Activated naive CD4-positive, alpha-beta T cell (primary cell): ENCODE measurements at regions not wholly inside any gene's neighbourhood (a gene's known extent, or its start where the extent isn't known, plus 50 kb on each side); places are given as distances from the start of the nearest gene placed in this dataset.

Source experiments
- DNase-seq, 4 experiments: peaks; one replicate each; lab custom pipeline; 2025; lab: John Stamatoyannopoulos, UW

DNA sequence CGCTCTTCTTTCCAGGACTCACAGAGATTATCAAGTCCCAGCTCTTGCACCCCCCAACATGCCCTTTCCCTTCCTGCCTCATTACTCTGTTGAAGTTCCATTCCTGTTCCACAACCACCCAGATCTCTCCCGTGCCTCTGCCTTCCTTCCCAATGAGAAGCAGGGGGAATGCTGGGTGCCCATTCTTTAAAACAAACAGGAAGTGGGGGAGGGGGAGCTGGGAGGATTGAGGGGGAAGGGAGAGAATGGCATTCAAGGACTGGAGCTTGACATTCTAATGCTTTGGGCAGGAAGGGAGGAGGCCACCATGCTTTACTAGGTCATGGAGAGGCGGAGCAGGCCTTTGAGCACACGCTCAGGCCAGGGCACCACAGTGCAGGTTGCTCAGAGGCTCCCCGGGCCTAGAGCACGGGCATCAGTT, 150.3 kb upstream of the IRF2BP2 start:
- DNase-seq = no peak

DNA sequence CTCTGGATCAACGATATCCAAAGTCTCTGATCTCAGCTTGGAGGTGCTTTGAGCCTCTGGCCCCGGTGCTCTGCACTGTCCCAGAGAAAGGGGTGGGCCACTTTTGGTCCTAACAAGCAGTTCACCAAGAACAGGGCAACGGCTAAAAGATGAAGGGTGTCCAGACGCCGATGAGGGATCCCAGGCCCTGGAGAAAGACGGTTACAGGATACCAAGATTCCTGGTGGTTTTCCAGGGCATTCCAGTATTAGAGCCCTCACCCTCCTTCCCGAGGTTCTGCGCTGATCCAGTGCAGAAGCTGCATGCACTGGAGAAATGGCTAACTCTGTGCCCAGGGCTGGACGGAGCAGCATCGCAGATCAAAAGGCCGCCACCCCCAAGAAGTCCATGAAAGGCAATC, 149.9 kb upstream of the IRF2BP2 start:
- no peak for DNase-seq

DNA sequence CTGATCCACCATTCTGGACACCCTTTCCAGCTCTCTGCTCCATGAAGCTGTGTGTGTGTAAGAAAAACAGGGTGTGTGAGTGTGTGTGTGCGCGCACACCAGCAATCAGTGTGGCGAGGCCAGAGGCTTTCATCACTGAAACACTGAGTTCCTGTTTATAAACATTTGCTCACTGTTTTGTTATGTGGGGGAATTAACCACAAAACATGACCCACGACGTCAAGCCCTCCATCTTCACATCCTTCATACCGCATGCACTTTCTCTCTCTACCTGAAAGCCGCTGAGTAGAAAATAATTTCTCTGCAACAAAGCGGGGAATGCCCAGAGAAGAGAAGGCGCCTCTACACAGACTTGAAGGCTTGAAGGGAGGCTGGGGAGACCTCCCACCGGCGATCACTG, 148.9 kb upstream of the IRF2BP2 start:
- DNase-seq = peak in 1 of 4 experiments; percentile 10

DNA sequence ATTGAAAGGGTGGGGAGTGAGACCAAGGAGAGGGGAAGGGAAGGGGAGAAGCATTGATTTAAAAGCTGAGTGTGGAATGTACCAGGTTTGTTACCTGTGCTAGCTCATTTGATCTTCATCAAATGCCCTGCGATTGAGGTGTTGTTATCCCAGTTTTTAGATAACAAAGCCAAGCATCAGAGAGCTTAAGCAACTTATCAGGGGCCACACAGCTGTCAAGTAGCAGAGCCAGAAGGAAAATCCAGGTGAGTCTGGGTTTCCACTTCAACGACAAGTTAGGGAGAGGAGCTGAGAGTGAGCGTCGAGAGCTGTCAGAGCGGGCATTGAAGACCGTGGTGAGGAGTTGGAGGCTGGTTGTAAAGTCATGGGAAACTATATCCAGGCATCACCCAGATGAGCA, 146.9 kb upstream of the IRF2BP2 start:
- DNase-seq = no peak

DNA sequence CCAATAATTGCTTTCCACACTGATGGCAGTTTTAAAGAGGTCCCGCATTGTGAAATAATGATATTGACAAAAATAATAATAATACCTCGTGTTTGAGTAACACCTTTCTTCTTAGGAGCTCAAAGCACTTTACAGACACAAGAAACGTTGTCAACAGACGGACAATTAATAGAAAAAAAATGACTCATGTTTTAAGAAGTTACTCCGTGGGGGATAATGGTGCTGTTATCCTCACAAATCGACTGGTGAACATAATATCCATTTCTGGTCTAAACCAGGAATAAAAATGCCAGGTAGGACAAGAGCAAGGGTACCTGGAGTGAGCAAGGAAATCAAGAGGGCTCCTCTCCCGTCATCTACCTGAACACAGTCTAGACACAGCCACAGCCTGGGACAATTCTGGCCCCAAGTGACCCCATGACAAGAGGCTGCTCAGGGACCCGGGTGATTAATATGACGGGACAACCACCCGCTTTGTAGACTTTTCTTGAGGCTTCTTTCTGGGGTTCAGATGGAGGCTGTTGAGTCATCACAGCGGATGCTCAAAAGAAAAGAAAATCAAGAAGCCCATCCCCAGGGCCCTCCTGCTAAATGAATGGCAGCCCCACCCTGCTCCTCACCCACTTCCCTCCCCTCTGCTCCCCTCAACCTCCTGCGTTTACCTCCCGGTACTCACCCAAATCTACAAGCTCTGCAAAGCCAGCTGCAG, 146.2 kb upstream of the IRF2BP2 start:
- no peak for DNase-seq

DNA sequence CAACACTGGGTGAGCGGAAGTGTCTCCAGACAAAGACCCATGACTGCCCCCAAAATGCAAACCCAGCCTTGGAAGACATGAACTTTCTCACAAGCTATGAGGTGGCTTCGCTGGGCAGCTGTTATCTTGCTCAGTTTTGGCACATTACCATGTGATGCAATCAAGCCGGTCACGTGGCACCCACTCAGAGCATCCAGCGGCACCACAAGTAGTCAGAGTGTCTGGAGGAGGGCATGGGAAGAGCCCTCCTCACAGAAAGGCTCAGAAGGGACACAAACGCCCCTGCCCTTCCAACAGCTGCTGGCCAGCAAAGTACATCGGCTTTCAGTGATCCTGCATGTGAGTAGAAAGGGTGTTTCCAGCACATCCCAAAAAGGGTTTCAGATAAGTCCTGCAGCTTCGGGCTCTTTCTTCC, 145.5 kb upstream of the IRF2BP2 start:
- no peak for DNase-seq

DNA sequence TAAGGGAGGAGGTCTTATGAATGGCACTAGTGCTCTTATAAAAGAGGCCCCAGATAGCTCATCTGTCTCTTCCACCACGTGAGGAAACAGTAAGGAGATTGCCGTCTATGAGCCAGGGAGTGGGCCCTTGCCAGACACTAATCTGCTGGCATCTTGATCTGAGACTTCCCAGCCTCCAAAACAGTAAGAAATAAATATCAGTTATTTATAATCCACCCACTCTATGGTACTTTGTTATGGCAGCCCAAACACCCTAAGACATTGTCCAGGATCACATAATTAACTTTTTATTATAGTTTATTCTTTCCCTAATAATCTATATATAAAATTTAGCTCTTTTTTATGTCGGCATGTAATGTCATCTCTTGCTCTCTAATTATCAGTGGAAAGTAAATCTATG, 144.0 kb upstream of the IRF2BP2 start:
- no peak for DNase-seq

DNA sequence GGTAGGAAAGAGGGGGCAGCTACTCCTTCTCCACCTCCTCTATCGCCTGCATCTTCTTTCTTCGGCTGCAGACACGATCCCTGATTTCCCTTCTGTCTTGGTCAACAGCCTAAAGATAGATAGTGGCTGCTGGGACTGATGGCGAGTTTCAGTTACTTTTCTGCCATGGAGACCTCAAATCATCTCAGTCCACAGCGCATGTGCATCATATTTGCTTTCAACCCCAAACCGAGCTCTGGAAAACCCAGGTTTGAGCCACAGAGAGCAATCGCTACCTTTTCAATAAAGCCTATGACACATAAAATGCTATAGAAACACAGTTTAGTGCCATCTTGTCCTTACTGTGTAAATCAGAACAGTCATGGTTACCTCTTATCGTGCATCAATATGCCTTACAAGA, 142.9 kb upstream of the IRF2BP2 start:
- no peak for DNase-seq

DNA sequence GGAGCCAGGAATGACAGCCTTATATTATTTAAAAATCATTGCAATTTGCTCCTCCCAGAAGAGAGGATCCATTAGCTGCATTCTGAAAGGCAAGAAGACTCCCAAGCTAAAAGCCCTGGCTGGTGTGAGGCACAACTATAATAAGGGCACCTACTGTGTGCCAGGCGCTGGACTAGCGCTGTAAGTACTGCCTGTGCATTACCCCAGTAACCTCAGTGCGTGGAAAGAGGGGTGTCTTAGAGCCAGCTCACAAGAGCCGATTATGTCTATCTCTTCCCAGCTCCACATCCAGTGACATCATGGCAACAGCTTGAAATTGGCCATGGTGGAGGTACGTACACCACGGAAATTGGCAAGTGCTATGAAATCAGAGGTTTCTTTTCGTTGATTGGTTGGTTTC, 141.7 kb upstream of the IRF2BP2 start:
- DNase-seq = no peak

DNA sequence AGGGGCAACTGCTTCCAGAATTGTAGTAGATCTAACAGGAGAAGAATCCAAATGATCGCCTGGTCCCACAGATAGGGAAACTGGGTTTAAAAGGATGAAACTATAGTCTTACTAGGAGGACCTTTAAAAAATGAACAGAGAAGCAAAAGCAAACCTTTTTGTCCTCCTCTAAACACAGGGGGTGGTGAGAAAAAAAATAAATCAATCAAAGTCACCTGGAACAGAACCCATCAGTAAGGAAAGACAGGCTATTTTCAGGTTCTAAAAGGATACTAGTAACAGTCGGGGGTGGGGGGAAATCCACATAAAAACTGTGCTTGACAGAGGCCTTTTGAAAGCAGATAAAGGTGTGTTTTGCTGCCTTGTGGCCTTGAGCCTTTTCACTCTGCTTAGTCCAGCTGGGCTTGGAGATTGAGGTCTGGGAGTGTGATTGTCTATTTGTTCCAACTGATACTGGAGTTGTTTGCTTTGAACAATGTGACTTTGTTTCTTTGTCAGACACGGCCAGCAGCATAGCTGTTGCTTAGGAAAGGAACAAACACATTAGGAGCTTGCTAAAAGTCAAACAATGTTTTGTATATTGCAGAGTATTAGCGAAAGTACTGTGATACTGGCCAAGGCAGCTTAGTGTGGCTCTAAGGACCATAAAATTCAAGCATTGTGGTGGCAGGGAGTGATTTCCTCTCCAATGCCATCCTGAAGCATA, 141.1 kb upstream of the IRF2BP2 start:
- DNase-seq = no peak

DNA sequence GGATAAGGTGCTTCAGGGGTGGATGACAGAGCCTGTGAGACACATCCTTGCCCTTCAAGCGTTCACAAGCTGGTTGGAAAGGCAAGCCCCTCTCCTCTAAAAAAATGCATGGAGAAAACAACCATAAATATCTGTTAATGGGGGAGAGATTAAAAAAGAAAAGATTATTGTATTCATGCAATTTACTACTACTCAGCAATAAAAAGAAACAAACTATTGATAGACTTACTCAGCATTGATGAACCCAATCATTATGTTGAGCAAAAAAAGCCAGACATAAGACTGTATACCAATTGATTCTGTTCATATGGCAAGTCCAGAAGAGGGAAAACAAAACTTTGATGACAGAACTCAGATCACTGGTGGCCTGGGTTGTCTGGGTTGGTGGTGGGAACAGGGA, 138.7 kb upstream of the IRF2BP2 start:
- no peak for DNase-seq

DNA sequence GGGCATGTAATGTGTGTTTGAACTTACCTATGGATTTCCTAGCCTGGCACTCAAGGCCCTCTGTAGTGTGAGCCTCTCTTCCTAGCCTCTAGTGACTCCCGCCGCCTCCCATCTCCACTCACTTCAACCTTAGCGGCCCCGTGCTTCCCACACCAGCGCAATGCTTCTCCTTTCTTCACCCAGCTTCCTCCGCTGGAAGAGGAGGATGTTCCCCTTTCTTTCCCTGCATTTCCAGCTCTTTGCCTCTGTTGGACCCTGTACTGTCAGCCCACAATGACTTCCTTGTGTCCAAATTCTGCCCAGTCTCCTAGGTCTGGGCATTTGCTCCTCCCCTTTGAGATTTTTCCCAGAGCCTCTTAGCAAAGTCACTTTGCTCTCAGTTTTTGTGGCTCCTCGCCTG, 138.1 kb upstream of the IRF2BP2 start:
- DNase-seq = no peak

DNA sequence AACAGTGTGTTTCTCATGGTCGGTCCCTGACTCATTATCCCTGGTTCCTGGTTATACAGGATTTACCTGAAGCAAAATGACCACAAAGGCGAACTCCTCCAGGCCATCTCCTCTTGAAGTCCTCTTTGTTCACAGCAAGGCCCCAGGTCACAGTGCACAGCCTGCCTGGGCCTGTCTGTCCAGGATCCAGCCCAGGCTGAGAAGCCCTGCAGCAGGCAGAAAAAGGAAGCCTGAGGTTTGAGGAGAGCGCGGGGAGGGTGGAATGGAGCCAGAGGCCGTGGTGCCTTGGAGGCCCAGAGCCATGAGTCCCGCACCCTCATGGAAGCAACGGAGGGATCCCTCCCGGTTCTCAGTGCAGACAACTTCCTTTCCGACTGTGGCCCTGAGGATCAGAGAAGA, 136.8 kb upstream of the IRF2BP2 start:
- no peak for DNase-seq

DNA sequence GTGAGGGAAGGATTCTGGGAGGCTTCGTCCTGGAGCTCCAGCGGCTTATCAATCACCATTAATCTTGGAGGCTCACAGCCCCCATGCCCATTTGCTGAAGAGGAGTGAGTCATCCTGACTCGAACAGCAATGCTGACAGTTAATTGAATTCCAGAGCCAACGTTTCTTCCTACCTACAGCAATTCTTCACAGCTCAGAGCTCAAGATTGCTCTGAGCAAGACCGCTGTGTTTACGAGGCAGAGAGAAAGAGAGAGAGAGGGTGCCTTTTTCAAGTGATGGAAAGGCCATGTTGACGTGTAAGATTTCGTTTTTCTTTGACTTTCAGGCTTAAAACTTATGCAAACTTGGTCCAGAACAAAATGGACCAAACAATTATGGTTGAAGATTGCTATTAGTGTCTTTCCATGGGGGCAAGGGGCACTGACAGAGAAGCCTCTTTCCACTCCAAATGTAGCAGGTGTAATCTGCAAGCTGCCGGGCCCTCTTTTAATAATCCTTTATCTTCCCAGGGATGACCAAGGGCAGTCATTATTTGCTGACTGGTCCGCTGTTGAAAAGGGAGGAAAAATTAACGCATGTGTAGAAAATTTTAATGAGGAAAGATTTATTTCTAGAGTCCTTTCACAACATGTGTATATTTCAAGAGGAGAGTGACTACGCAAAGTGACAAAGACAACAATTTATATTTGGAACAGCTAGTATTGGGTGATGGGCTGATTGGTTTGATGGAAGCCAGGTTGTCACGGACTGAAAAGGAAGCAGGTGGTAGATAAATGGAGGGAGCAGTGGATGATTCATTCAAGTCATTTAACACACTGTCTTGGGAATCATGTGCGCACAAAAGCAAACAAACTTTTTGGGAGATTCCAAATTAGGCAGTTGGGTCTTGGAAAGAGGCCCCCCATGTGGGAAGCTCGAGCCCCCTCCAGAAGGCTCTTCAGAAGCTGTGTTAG, 136.1 kb upstream of the IRF2BP2 start:
- DNase-seq = no peak

DNA sequence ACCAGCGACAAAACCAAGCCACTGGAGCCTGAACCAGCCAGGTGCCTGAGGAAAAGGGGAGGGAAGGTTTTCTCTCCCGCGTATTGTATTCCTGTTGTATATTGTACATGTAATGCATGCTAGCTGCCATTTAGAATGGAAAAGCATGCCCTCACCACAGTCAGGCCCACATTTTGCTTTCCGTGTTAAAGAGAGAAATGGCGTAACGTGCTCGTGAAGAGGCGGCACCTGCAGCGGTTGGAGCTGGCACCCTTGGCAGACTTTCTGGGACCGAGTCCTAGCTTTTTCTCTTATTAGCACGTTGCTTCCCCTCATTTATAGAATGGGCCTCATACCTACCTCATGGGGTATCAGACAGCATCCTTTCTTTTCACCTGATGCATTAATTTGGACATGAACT, 135.3 kb upstream of the IRF2BP2 start:
- no peak for DNase-seq

DNA sequence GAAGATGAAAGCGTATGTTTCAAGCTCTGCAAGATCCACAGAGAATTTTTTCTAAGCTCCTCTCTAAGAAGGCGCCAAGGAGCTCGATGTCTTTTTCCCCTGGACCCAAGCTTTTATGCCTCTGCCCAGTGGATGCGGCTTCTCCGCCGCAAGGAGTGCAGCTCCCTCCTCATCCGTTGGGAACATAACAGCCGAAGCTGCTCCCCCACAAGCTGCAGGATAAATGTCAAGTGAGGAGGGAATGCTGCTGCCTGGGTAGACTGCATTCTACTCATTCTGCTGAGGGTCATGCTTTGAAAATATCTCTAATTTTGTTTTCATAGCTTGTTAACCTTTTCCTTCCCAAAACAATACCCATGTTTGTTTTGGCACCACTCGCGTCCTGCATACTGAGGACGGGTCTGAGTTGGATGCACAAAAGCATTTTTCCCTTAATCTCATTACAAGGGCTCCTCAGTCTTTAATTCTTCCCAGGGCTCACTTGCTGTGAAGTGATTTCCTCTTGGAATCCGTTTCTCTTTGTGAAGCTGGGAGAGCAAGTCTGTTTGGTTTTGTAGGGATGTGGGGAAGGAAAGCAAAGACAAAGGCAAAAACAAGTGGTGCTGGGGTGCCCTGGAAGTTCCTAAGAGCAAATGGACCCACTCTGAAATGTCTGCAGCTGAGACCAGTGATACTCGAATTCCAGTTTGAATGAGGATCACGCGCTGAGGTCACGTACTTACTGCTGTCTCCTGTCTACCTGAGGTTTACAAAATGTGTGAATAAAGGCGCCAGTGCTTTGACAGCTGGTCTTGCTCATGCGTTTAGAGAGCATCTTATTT, 134.0 kb upstream of the IRF2BP2 start:
- no peak for DNase-seq

DNA sequence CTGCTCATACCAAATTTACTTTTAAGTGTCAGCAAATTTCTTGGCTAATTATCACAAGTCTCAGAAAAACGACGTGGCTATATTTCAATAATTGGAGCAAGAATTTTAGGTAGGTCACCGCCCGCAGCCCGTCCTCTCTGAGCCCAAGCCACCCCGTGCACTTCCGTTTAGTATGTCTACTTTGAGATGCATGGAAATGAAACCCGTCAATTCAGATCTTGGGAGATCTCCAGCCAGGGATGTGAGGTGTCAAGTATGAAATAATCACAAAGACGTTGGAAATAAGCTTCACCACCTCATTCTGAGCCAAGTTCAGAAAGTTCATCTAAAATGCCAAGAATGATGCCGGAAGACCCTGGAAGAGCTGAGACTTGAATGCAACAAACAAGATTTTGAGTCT, 132.6 kb upstream of the IRF2BP2 start:
- DNase-seq = no peak

DNA sequence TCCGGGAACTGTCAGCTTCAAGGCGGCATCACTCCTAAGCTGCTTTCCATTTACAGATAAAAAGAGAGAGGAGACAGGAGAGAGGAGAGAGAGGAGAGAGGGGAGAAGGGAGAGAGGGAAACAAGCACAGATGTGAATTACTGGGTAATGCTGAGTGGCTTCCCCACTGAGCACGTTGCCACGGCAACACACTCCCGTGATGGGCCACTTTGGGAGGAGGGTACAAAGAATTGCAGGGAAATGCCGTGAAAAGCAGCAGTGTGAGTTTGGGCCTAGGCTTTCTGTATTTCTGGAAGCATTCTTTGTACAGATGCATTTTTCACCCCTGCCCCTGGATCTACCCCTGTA, 128.0 kb upstream of the IRF2BP2 start:
- no peak for DNase-seq

DNA sequence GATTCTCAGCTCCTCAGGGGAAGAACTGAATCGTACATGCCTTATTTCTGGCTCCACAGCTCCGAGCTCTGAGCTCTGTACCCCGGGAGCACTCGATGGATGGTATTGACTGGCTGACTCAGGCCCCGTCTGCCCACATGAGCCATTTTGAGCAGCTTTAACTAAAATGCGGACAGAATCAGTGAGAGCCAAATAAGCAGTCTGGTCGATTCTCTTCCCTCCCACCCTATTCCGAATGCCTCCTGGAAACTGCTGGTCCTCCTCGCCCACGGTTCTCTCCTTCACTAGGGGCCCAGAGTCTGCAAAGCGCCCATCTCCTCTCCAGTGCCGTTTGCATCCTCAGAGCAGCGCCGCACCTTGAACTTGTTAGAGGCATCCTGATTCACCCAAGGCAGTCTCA, 125.9 kb upstream of the IRF2BP2 start:
- DNase-seq = no peak

DNA sequence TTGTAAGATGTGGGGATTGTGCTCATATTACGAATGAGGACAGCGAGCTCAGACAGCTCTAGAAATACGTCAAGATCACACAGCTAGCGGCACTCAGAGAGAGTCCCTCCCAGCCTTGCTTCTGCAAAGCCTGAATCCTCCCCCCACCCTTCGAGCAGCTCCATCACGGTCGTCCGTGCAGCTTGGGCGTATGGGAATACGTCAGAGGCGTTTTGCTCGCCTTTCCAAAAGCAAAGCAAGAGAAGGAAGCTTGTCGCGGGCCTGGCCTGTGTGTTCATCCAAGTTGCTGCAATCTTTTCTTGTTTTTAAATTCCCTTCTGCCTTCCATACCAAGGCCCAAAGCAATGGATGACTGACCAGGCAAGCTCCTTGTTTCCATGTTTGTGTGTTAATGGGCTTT, 125.5 kb upstream of the IRF2BP2 start:
- no peak for DNase-seq

DNA sequence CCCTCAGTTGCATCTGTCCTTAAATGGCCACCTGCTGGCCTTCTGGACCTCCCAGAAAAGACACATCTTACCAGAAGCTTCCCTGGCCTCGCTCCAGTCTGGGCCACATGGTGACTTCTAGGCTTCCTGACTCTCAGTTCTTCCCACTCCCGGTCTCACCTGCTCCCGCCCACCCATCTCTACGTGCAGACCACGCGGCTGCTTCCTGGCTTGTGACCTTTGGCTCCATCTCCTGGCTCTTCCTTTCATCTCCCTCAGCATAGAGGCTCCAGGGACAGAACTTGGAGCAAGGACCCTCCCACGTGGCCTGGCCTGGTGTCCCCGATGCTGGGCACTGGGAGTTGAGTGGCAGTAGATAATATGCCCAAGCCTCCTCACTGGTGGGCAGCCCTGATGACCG, 124.9 kb upstream of the IRF2BP2 start:
- no peak for DNase-seq

DNA sequence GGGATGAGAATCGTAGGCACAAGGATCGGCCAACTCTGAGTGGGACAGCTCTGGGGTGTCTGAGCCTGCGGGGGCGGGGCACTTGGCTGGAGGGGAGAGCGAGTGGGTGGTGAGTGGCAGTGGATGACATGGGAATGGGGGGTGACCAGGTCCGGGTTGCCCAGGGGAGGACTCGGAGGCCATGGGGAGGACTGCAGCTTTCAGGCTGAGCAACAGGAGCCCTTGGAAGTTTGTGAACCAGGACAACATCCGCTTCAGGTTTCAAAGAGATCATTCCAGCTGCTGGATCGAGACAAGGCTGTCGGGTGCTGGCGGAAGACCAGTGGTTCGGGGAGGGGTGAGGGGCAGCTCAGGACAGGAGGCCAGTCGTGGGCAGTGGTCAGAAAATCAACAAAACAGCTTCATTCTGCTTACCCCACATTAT, 124.4 kb upstream of the IRF2BP2 start:
- no peak for DNase-seq
